HEK293 (cell line): ENCODE measurements at regions not wholly inside any gene's neighbourhood (a gene's known extent, or its start where the extent isn't known, plus 50 kb on each side); places are given as distances from the start of the nearest gene placed in this dataset.

Source experiments
- CTCF ChIA-PET: fragments of 350-600 bp; formaldehyde crosslinking; extraction: SDS; loops from one replicate; lab custom pipeline; 2021; ENCODE audit warnings: antibody characterized with exemption; lab: Yijun Ruan, JAX
- POLR2A ChIA-PET: fragments of 300-600 bp; formaldehyde crosslinking; extraction: SDS; loops from one replicate; lab custom pipeline; 2020; ENCODE audit warnings: antibody characterized with exemption, inconsistent platforms; lab: Yijun Ruan, JAX
- H3K27ac ChIP-seq: fragments of 200-500 bp; sonication (Bioruptor generic); 2 replicates; pipeline ENCODE4 v1.5.1; 2014; ENCODE audit warnings: low read depth, low read length, control low read depth, inconsistent platforms; ENCODE audit errors: extremely low read depth
- H3K36me3 ChIP-seq, 2 experiments: fragments of 200-500 bp in 1 of 2; sonication (Bioruptor generic) in 1 of 2; 1 replicate in 1 of 2; 2 replicates in 1 of 2; pipeline ENCODE4 v1.5.1; 2014 to 2017; ENCODE audit warnings: inconsistent platforms in 2 of 2, low read length in 2 of 2; ENCODE audit not compliant: control insufficient read depth in 2 of 2, insufficient read depth in 1 of 2
- H3K4me1 ChIP-seq: fragments of 200-500 bp; sonication (Bioruptor generic); 2 replicates; pipeline ENCODE4 v1.5.1; 2014; ENCODE audit warnings: mild to moderate bottlenecking, low read length, inconsistent platforms; ENCODE audit not compliant: control insufficient read depth, insufficient read depth
- H3K4me3 ChIP-seq: 2 replicates; pipeline ENCODE4 v1.5.1; 2011; ENCODE audit warnings: low read depth, mild to moderate bottlenecking, control low read depth, low read length, moderate library complexity
- H3K9me3 ChIP-seq: fragments of 200-500 bp; sonication (Bioruptor generic); 2 replicates; pipeline ENCODE4 v1.5.1; 2014; ENCODE audit warnings: low read depth, low read length, inconsistent platforms; ENCODE audit not compliant: control insufficient read depth, insufficient read depth
- GFI1B ChIP-seq: fragments of 450-650 bp; formaldehyde crosslinking; IDR thresholded peaks from 2 replicates; pipeline ENCODE4 v1.5.1; 2016; ENCODE audit warnings: missing biosample characterization, missing genetic modification characterization
- HOXA7 ChIP-seq: sonication (generic); formaldehyde crosslinking; IDR thresholded peaks from 2 replicates; pipeline ENCODE4 v1.8.1; 2022; ENCODE audit warnings: missing genetic modification reagents, borderline replicate concordance
- HOXC10 ChIP-seq: sonication (generic); formaldehyde crosslinking; IDR thresholded peaks from 2 replicates; pipeline ENCODE4 v1.8.1; 2023; ENCODE audit warnings: mild to moderate bottlenecking, missing genetic modification reagents
- OSR2 ChIP-seq: fragments of 450-650 bp; formaldehyde crosslinking; IDR thresholded peaks from 2 replicates; pipeline ENCODE4 v1.5.1; 2016; ENCODE audit warnings: missing biosample characterization, missing genetic modification characterization
- YY1 ChIP-seq: fragments of 450-650 bp; formaldehyde crosslinking; IDR thresholded peaks from 2 replicates; pipeline ENCODE4 v1.5.1; 2018; ENCODE audit warnings: missing biosample characterization, missing genetic modification characterization
- ZNF133 ChIP-seq: fragments of 450-650 bp; formaldehyde crosslinking; IDR thresholded peaks from 2 replicates; pipeline ENCODE4 v1.5.1; 2016; ENCODE audit warnings: missing biosample characterization, missing genetic modification characterization
- ZNF214 ChIP-seq: fragments of 450-650 bp; formaldehyde crosslinking; IDR thresholded peaks from 2 replicates; pipeline ENCODE4 v1.5.1; 2017; ENCODE audit warnings: missing biosample characterization, mild to moderate bottlenecking, missing genetic modification characterization, borderline replicate concordance
- ZNF350 ChIP-seq: fragments of 450-650 bp; formaldehyde crosslinking; IDR thresholded peaks from 2 replicates; pipeline ENCODE4 v1.5.0; 2017; ENCODE audit warnings: missing biosample characterization, mild to moderate bottlenecking, missing genetic modification characterization
- ZNF514 ChIP-seq: fragments of 450-650 bp; formaldehyde crosslinking; IDR thresholded peaks from 2 replicates; pipeline ENCODE4 v1.5.1; 2016; ENCODE audit warnings: missing biosample characterization, missing genetic modification characterization
- ZNF530 ChIP-seq: fragments of 450-650 bp; formaldehyde crosslinking; IDR thresholded peaks from 2 replicates; pipeline ENCODE4 v1.5.1; 2016; ENCODE audit warnings: low read depth, missing biosample characterization, missing genetic modification characterization
- ZNF548 ChIP-seq: fragments of 450-650 bp; formaldehyde crosslinking; IDR thresholded peaks from 2 replicates; pipeline ENCODE4 v1.5.1; 2016; ENCODE audit warnings: missing biosample characterization, missing genetic modification characterization
- ZNF560 ChIP-seq: fragments of 450-650 bp; formaldehyde crosslinking; IDR thresholded peaks from 2 replicates; pipeline ENCODE4 v1.5.1; 2017; ENCODE audit warnings: missing biosample characterization, missing genetic modification characterization, borderline replicate concordance
- ZNF629 ChIP-seq: fragments of 450-650 bp; formaldehyde crosslinking; IDR thresholded peaks from 2 replicates; pipeline ENCODE4 v1.5.1; 2017; ENCODE audit warnings: missing biosample characterization, missing genetic modification characterization
- ZNF660 ChIP-seq: fragments of 450-650 bp; IDR thresholded peaks from 2 replicates; pipeline ENCODE4 v1.5.1; 2018; ENCODE audit warnings: missing biosample characterization, mild to moderate bottlenecking, missing genetic modification characterization
- ZNF785 ChIP-seq: fragments of 450-650 bp; formaldehyde crosslinking; IDR thresholded peaks from 2 replicates; pipeline ENCODE4 v1.5.1; 2016; ENCODE audit warnings: missing biosample characterization, missing genetic modification characterization
- ZNF843 ChIP-seq: fragments of 450-650 bp; formaldehyde crosslinking; IDR thresholded peaks from 2 replicates; pipeline ENCODE4 v1.5.1; 2016; ENCODE audit warnings: missing biosample characterization, missing genetic modification characterization
- ZSCAN16 ChIP-seq: fragments of 450-650 bp; formaldehyde crosslinking; IDR thresholded peaks from 2 replicates; pipeline ENCODE4 v1.5.1; 2016; ENCODE audit warnings: missing biosample characterization, missing genetic modification characterization
- TF ChIP-seq, protein P1 (sequence below): fragments of 450-650 bp; formaldehyde crosslinking; IDR thresholded peaks from 2 replicates; pipeline ENCODE4 v1.5.1; 2016; ENCODE audit warnings: missing biosample characterization, missing genetic modification characterization
- TF ChIP-seq, protein P2 (sequence below): fragments of 450-650 bp; formaldehyde crosslinking; IDR thresholded peaks from 2 replicates; pipeline ENCODE4 v1.5.1; 2017; ENCODE audit warnings: missing biosample characterization, mild to moderate bottlenecking, missing genetic modification characterization, moderate library complexity

DNA sequence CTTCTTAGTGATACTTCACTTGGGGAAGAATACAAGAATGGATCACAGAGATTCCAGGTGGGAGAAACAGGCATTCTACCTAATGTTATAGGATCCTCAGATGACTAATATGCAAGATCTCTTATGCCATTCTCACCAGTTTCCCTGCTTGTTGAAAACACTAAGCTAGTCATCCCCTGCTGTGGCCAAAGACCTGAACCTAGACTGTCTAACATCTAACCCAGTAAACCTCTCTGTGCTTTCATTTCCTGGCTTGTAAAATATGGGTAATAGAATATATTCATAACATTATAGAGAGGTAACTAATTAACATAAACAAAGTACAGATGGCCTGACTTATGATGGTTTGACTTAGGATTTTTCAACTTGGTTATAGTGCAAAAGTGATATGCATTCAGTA lies 776.3 kb downstream of the TUSC7 start:
- no peak for TF ChIP-seq ZNF548 (tag by site-specific recombination)
- no peak for TF ChIP-seq ZNF785 (tag by site-specific recombination)
- no peak for TF ChIP-seq ZNF560
- no peak for TF ChIP-seq ZSCAN16 (tag by site-specific recombination)
- no peak for TF ChIP-seq ZNF214
- TF ChIP-seq ZNF843 (tag by site-specific recombination): no peak
- no peak for TF ChIP-seq ZNF350 (tag by site-specific recombination)
- no peak for TF ChIP-seq OSR2
- Histone ChIP-seq H3K9me3 (no peaks in the 10 kb centered on the region), H3K4me3 (no peak overlapping the region), H3K27ac (no peak overlapping the region), H3K36me3 (no peaks in the 10 kb centered on the region), H3K4me1 (no peaks in the 10 kb centered on the region)
- ChIA-PET POLR2A (no interaction called here), CTCF (no interaction called here)

DNA sequence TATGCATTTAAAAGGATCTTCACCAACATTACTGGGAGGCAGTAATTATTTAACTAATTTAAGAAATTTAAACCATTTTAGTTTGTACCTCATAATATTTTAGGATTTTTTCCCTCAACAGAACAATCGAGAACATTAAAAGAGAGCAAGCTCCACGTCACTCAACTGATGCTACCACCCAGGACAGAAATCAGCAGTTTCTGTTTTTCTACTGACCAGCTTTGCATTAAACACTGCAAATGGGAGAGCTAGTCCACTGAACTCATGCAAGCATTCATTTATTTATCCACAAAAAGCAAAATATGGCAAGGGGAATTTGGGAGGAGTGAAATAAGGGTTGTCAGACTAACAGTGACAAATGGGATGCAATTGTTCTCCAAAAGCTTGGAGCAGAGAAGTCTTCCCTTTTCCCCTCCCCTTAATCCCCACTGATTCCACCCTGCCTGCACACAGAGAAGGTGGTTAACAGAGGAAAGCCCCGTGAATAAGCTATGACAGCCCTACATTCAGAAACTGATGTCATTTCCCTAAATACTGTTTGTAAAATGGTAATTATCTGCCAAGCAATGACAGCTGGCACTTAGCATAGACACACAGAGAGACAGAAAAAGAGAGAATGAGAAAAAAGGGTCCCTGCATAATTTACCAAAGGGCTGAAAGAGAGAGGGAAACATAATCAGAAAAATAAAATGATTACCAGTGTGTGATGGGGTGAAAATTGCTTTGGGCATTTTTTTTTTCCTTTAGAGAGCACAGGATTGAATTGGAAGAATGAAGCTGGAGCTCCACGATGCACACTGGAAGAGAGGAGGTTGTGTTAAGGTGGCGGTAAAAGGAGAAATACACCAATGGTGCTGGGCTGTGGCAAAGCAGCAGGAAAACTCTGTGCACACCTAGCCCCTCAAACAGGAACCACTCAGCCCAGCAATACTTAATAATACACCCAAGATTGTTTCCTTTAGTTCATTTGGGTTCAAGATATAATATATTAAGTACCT lies 777.4 kb downstream of the TUSC7 start:
- Histone ChIP-seq H3K4me1 (no peaks in the 10 kb centered on the region), H3K27ac (no peak overlapping the region), H3K9me3 (no peaks in the 10 kb centered on the region), H3K4me3 (no peak overlapping the region), H3K36me3 (no peaks in the 10 kb centered on the region)
- POLR2A ChIA-PET: no interaction called here
- TF ChIP-seq, protein P1, sequence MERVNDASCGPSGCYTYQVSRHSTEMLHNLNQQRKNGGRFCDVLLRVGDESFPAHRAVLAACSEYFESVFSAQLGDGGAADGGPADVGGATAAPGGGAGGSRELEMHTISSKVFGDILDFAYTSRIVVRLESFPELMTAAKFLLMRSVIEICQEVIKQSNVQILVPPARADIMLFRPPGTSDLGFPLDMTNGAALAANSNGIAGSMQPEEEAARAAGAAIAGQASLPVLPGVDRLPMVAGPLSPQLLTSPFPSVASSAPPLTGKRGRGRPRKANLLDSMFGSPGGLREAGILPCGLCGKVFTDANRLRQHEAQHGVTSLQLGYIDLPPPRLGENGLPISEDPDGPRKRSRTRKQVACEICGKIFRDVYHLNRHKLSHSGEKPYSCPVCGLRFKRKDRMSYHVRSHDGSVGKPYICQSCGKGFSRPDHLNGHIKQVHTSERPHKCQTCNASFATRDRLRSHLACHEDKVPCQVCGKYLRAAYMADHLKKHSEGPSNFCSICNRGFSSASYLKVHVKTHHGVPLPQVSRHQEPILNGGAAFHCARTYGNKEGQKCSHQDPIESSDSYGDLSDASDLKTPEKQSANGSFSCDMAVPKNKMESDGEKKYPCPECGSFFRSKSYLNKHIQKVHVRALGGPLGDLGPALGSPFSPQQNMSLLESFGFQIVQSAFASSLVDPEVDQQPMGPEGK (tag by site-specific recombination): no peak
- TF ChIP-seq, protein P2, sequence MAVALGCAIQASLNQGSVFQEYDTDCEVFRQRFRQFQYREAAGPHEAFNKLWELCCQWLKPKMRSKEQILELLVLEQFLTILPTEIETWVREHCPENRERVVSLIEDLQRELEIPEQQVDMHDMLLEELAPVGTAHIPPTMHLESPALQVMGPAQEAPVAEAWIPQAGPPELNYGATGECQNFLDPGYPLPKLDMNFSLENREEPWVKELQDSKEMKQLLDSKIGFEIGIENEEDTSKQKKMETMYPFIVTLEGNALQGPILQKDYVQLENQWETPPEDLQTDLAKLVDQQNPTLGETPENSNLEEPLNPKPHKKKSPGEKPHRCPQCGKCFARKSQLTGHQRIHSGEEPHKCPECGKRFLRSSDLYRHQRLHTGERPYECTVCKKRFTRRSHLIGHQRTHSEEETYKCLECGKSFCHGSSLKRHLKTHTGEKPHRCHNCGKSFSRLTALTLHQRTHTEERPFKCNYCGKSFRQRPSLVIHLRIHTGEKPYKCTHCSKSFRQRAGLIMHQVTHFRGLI (tag by site-specific recombination): no peak
- no peak for TF ChIP-seq HOXC10 (CRISPR knock-in tag)
- CTCF ChIA-PET: no interaction called here

DNA sequence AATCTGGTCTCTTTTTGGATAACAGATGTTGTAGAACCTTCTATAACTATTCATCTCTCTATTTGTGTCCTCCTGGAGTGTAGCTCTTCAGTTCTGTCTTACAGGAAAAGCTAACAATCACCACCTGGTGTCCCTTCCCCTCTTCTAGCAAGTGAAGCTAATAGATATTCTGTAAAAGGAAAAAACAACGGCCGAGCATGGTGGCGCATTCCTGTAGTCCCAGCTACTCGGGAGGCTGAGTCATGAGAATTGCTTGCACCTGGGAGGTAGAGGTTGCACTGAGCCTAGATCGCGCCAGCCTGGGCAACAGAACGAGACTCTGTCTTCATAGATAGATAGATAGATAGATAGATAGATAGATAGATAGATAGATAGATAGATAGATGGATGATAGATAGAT lies 779.4 kb downstream of the TUSC7 start:
- Histone ChIP-seq H3K4me1 (no peaks in the 10 kb centered on the region), H3K36me3 (no peaks in the 10 kb centered on the region), H3K9me3 (no peaks in the 10 kb centered on the region), H3K27ac (no peak overlapping the region), H3K4me3 (no peak overlapping the region)
- ChIA-PET CTCF (no interaction called here), POLR2A (no interaction called here)
- TF ChIP-seq GFI1B (tag by site-specific recombination) (no peak), YY1 (tag by site-specific recombination) (no peak), ZNF133 (tag by site-specific recombination) (no peak), ZNF530 (no peak), HOXA7 (CRISPR knock-in tag) (no peak), ZNF629 (tag by site-specific recombination) (no peak), ZNF660 (tag by site-specific recombination) (no peak), ZNF514 (tag by site-specific recombination) (no peak)
